ENCODE measurements at regions not wholly inside any gene's neighbourhood (a gene's known extent, or its start where the extent isn't known, plus 50 kb on each side); places are given as distances from the start of the nearest gene placed in this dataset.
"Not testable (repeated sequence)": the region's sequence is repeated elsewhere in the genome, so short reads cannot be mapped to it uniquely, and the experiment has no call there.

DNA sequence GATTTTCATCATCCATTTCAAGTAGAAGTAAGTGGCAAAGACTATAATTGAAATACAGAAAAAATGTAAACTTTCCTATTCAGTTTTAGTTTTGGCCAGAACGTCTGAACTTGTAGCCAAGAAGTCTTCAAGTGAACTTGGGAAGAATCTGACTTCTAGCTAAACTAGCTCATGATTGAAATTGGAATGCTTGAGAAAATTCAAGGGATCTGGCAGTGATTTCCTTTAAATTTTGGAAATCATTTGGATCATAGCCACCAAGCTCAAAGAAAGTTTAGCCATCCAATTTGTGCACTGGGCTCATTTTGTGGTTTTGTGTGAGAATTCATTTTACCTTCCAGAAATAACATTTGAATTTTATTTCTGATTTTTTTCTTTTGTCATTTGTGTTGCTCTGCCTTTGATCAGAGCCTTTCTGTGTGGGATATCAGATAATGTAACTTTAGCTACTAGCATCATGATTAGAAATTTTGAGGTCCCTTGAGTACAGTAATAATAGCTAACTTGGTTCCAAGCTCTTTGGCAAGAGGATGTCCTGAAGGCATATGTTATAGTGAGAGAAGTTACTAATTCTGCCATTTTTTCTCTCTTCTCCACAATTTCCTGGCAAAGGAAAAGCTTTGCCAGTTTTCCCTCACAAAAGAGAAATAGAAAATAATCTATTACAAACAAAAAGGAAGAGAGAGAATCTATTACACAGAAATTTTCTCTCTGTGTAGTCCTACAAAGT, 2123.7 kb upstream of the RAG2 start:
- DNase-seq (ENCODE audit: low read depth) = no peak

DNA sequence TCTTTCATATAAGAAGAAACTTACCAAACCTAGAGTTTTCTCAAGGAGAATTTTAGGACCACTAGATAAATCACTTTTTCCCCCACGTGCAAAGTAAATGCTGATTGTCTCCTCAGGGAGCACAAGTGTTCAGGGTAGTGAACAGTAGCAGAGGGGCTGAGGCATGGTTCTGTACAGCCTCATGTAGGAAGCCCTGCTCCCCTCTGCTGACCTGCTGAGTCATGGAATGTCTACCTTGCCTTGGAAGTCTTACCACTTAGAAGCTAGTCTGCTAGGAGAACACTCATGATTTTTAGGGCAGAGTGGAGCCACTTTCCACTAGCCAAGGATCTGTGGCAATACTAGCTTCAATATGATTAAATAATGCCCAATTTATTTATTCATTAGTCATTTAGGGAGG, 2120.6 kb upstream of the RAG2 start:
- no peak for TF ChIP-seq CTCF (conservative IDR thresholded peaks at IDR 0.05; ENCODE audit: low read depth, low read length)
- no peak overlapping the region for H3K4me3 ChIP-seq (ENCODE audit: low read depth, low read length)
- DNase-seq (ENCODE audit: low read depth) = no peak

More for the DNA sequence above, 2123.7 kb upstream of the RAG2 start:
- H3K4me3 ChIP-seq (ENCODE audit: low read depth, low read length) = no peak overlapping the region
- no peak for TF ChIP-seq CTCF (conservative IDR thresholded peaks at IDR 0.05; ENCODE audit: low read depth, low read length)

DNA sequence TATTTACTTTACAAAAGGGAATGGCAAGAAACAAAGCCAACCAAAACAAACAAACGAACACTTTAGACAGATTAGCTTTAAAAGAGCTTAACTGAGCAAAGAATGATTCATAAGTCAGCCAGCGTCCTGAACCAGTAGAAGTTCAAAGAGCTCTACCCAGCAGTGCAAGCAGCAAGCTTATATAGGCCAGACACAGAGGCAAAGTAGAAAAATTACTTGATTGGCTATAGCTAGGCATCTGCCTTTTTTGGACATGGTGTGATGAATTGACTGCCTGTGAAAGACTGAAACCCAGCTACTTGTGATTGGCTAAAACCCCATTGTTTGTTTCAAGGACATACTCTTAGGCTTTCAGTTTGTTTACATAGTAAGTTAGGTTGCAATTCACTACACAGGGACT, 2120.0 kb upstream of the RAG2 start:
- TF ChIP-seq CTCF (conservative IDR thresholded peaks at IDR 0.05; ENCODE audit: low read depth, low read length) = no peak
- DNase-seq (ENCODE audit: low read depth) = no peak
- H3K4me3 ChIP-seq (ENCODE audit: low read depth, low read length) = no peak overlapping the region

GRCh38 chr11:38711110-38711509, 2113.1 kb upstream of the RAG2 start:
- no peak overlapping the region for H3K4me3 ChIP-seq (ENCODE audit: low read depth, low read length)
- TF ChIP-seq CTCF (conservative IDR thresholded peaks at IDR 0.05; ENCODE audit: low read depth, low read length) = no peak
- no peak for DNase-seq (ENCODE audit: low read depth)

GRCh38 chr11:38710262-38710661, 2112.2 kb upstream of the RAG2 start:
- DNase-seq (ENCODE audit: low read depth) = no peak
- TF ChIP-seq CTCF (conservative IDR thresholded peaks at IDR 0.05; ENCODE audit: low read depth, low read length) = no peak
- H3K4me3 ChIP-seq (ENCODE audit: low read depth, low read length) = no peak overlapping the region

DNA sequence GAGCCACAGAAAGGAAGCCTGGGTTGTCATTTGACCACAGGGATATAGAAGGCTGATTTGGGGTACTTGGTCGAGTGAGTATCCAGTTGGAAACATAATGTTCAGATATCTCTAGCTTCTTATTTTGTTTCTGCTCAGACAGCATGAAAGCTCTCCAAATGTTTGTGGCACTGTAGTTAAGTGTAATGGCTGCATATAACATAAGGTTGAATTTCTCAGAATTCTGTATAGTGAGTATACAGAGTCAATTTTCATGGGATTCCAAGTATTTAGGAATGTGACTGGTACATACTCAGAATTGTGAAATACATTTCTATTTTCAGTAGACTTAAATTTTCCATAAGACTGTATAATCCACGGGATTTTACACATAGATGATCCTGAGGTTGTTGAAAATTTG, 2102.1 kb upstream of the RAG2 start:
- H3K4me3 ChIP-seq (ENCODE audit: low read depth, low read length) = no peak overlapping the region
- DNase-seq (ENCODE audit: low read depth) = no peak
- TF ChIP-seq CTCF (conservative IDR thresholded peaks at IDR 0.05; ENCODE audit: low read depth, low read length) = no peak

DNA sequence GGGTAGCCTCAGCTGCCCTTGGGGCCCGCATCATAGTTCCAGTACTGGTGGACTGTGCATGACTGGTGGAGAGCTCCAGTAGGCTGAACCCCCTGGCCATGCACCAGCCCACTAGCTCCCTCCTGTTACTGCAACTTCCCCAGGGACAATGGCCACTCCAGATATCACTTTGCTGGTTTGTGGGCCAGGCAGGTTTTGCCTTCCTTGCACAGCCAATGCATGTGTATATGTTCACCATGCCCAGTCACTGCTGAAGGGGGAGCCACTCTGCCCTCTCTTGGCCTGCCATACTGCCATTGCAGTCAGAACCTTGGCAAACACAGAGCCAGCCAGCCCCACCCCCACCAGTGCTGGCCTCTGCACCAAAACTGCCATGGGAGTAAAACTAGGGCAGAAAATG, 2095.3 kb upstream of the RAG2 start:
- no peak for DNase-seq (ENCODE audit: low read depth)
- no peak for TF ChIP-seq CTCF (conservative IDR thresholded peaks at IDR 0.05; ENCODE audit: low read depth, low read length)
- H3K4me3 ChIP-seq (ENCODE audit: low read depth, low read length) = no peak overlapping the region

- not testable (repeated sequence) for H3K4me3 ChIP-seq (ENCODE audit: low read depth, low read length); DNase-seq (ENCODE audit: low read depth)
These were observed 2092.2 kb upstream of the RAG2 start for GRCh38 chr11:38690211-38690610.
